CD8-positive, alpha-beta memory T cell (primary cell): ENCODE measurements at regions not wholly inside any gene's neighbourhood (a gene's known extent, or its start where the extent isn't known, plus 50 kb on each side); places are given as distances from the start of the nearest gene placed in this dataset.
"Not testable (repeated sequence)": the region's sequence is repeated elsewhere in the genome, so short reads cannot be mapped to it uniquely, and the experiment has no call there.

ENCODE experiments used
- CTCF ChIA-PET: fragments of 350-600 bp; sonication (Branson Sonifier 250); formaldehyde crosslinking; loops from one replicate; lab custom pipeline; 2021; ENCODE audit warnings: antibody characterized with exemption; lab: Charles Lee
- POLR2A ChIA-PET: fragments of 350-600 bp; sonication (Branson Sonifier 250); formaldehyde crosslinking; loops from one replicate; lab custom pipeline; 2021; ENCODE audit warnings: antibody characterized with exemption; lab: Charles Lee
- DNase-seq, 5 donors: peaks; one replicate each; pipeline versions ENCODE4 v3.0.0 to v3.0.0-alpha.2; 2020 to 2022; ENCODE audit warnings: mixed read lengths in 1 of 5
- H3K27ac ChIP-seq: one replicate; pipeline ENCODE4 v1.7.0; 2013; ENCODE audit warnings: low read depth, mild to moderate bottlenecking, low read length, moderate library complexity
- H3K27me3 ChIP-seq: 2 replicates; pipeline ENCODE4 v1.7.0; 2013; ENCODE audit warnings: low read length, mild to moderate bottlenecking; ENCODE audit not compliant: insufficient read depth, poor library complexity, severe bottlenecking
- H3K36me3 ChIP-seq: 2 replicates; pipeline ENCODE4 v1.7.0; 2013; ENCODE audit warnings: mild to moderate bottlenecking, low read length, moderate library complexity; ENCODE audit not compliant: insufficient read depth
- H3K4me1 ChIP-seq: 2 replicates; pipeline ENCODE4 v1.7.0; 2013; ENCODE audit warnings: mild to moderate bottlenecking, low read length, moderate library complexity; ENCODE audit not compliant: insufficient read depth
- H3K4me3 ChIP-seq: 2 replicates; pipeline ENCODE4 v1.7.0; 2013; ENCODE audit warnings: mild to moderate bottlenecking, low read length
- H3K9me3 ChIP-seq: 2 replicates; pipeline ENCODE4 v1.7.0; 2013; ENCODE audit warnings: mild to moderate bottlenecking, low read length
- H3K27ac Mint-ChIP-seq, 8 donors: one replicate each; pipeline ENCODE4 v1.8.0; 2020 to 2021; ENCODE audit warnings: mixed read lengths in 8 of 8, mild to moderate bottlenecking in 6 of 8, inconsistent platforms in 3 of 8, moderate library complexity in 3 of 8
- H3K27me3 Mint-ChIP-seq, 2 donors: one replicate each; pipeline ENCODE4 v1.8.0; 2020 to 2021; ENCODE audit warnings: mixed read lengths in 2 of 2, mild to moderate bottlenecking in 1 of 2, moderate library complexity in 1 of 2
- H3K36me3 Mint-ChIP-seq, 3 donors: one replicate each; pipeline ENCODE4 v1.8.0; 2020 to 2021; ENCODE audit warnings: mixed read lengths in 3 of 3, inconsistent platforms in 1 of 3, mild to moderate bottlenecking in 1 of 3
- H3K4me1 Mint-ChIP-seq, 3 donors: one replicate each; pipeline ENCODE4 v1.8.0; 2020 to 2021; ENCODE audit warnings: mixed read lengths in 3 of 3, inconsistent platforms in 1 of 3, mild to moderate bottlenecking in 1 of 3
- H3K4me3 Mint-ChIP-seq, 7 donors: one replicate each; pipeline ENCODE4 v1.8.0; 2020 to 2021; ENCODE audit warnings: mixed read lengths in 7 of 7, mild to moderate bottlenecking in 6 of 7, moderate library complexity in 4 of 7, inconsistent platforms in 2 of 7
- H3K9me3 Mint-ChIP-seq, 5 donors: one replicate each; pipeline ENCODE4 v1.8.0; 2020 to 2022; ENCODE audit warnings: mixed read lengths in 5 of 5, mild to moderate bottlenecking in 3 of 5, moderate library complexity in 2 of 5, inconsistent platforms in 1 of 5

DNA sequence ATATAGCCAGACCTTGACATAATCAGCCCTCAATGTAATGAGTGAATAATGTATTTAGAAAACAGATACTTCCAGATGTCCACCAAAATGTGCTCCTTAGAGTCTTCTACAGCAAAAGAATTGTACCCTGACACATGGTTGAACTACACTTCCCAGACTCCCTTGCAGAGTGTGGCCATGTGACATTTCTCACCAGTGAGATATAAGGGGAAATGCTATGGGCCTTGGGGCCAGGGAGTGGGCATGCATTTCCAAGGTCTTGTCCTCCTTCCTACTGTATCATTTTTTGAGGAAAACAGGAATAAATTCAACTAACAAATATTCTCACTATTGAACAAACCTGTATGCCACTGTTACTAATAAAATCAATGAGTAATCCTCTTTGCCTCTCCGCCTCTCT lies 211.4 kb upstream of the SMLR1 start:
- H3K27me3 ChIP-seq: no peaks in the 10 kb centered on the region
- Mint-ChIP-seq H3K4me3 (no peak overlapping the region), H3K27ac (no peak overlapping the region), H3K36me3 (no peaks in the 10 kb centered on the region), H3K27me3 (no peaks in the 10 kb centered on the region), H3K9me3 (no peaks in the 10 kb centered on the region), H3K4me1 (peaks cover 5 to 29% (median 26%) of the 10 kb centered on the region in 3 donors)
- H3K9me3 ChIP-seq: no peaks in the 10 kb centered on the region
- H3K36me3 ChIP-seq: no peaks in the 10 kb centered on the region
- H3K4me3 ChIP-seq: no peak overlapping the region
- ChIA-PET POLR2A (no interaction called here), CTCF (no interaction called here)
- no peak for DNase-seq
- H3K27ac ChIP-seq: no peak overlapping the region
- H3K4me1 ChIP-seq: no peaks in the 10 kb centered on the region

DNA sequence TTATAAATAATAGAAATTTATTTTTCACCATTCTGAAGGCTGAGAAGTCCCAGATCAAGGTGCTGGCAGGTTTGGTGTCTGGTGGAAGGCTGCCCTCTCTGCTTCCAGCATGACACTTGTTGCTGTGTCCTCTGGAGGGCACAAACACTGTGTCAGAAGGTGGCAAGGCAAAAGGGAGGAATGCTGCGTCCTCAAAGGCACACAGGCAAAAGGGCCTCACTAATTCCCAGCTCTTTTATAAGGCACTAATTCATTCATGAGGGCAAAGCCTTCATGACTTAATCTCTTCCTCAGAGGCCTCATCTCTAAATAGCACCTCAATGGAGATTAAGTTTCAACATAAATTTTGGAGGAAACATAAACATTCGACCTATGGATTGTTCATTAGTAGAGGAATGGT lies 209.5 kb upstream of the SMLR1 start:
- no peak overlapping the region for H3K27ac Mint-ChIP-seq
- no peak for DNase-seq
- H3K9me3 Mint-ChIP-seq: no peaks in the 10 kb centered on the region
- CTCF ChIA-PET: no interaction called here
- Histone ChIP-seq H3K9me3 (no peaks in the 10 kb centered on the region), H3K4me1 (no peaks in the 10 kb centered on the region), H3K4me3 (no peak overlapping the region), H3K27ac (no peak overlapping the region), H3K27me3 (no peaks in the 10 kb centered on the region), H3K36me3 (no peaks in the 10 kb centered on the region)
- H3K4me1 Mint-ChIP-seq: peaks cover 5 to 33% (median 29%) of the 10 kb centered on the region in 3 donors
- POLR2A ChIA-PET: no interaction called here
- no peaks in the 10 kb centered on the region for H3K36me3 Mint-ChIP-seq
- no peaks in the 10 kb centered on the region for H3K27me3 Mint-ChIP-seq
- no peak overlapping the region for H3K4me3 Mint-ChIP-seq

DNA sequence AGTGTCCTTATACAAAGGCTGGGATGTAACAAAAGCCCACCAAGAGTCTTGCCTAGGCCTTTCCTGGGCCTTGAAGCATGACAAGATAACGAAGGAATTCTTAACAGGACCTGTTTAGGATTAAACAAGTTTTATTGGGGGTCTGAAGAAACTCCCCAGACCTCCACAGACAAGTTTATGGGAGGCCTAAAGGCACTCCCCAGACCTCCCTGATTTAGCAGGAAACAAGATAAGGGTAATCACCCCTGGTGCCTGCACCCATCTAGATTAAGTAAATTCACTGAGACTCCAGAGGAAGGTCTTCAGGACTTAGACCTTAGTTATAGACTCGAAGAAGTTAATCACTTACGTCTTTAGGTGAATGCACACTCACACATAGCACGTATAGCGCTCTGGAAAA lies 208.4 kb upstream of the SMLR1 start:
- POLR2A ChIA-PET, DNase-seq, H3K27ac ChIP-seq, H3K4me3 ChIP-seq, CTCF ChIA-PET, H3K27me3 Mint-ChIP-seq, H3K36me3 ChIP-seq, H3K27ac Mint-ChIP-seq, H3K27me3 ChIP-seq, H3K4me1 ChIP-seq, H3K36me3 Mint-ChIP-seq, H3K4me3 Mint-ChIP-seq, H3K9me3 ChIP-seq: not testable (repeated sequence)
- H3K4me1 Mint-ChIP-seq: peaks cover 5 to 35% (median 29%) of the 10 kb centered on the region in 3 donors
- H3K9me3 Mint-ChIP-seq: peaks cover 0 to 11% (median 6%) of the 10 kb centered on the region in 5 donors

DNA sequence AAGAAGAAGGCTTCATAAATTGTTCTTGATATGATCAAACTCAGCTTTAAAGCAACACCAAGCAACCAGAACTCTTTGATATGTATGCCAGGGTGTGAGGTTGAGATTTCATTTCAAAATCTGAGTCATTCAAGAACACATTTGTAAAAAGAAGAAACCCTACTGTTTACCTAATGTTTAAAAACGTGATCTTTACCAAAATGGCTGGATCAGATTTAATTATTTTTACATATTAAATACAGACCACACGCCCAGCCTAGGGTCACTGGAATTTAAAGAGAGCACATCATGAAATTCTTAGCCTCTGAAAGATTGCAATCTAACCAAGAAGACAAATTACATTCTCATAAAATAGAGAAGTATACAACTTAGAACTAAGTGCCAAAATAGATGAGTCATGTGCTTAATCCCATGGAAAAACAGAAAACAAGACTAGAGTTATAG lies 206.8 kb upstream of the SMLR1 start:
- ChIA-PET POLR2A (no interaction called here), CTCF (interaction anchor here (1.0 kb wide), 1 partner anchor 215 kb away, joined by 3 read pairs; no protein-coding TSS in a partner anchor)
- Histone ChIP-seq H3K36me3 (no peaks in the 10 kb centered on the region), H3K27me3 (no peaks in the 10 kb centered on the region), H3K4me1 (no peaks in the 10 kb centered on the region), H3K4me3 (no peak overlapping the region), H3K9me3 (no peaks in the 10 kb centered on the region), H3K27ac (no peak overlapping the region)
- Mint-ChIP-seq H3K4me1 (peaks cover 5 to 32% (median 24%) of the 10 kb centered on the region in 3 donors), H3K36me3 (peaks cover 0 to 6% (median 2%) of the 10 kb centered on the region in 3 donors), H3K4me3 (no peak overlapping the region), H3K27ac (no peak overlapping the region), H3K9me3 (peaks cover 0 to 11% (median 6%) of the 10 kb centered on the region in 5 donors), H3K27me3 (no peaks in the 10 kb centered on the region)
- DNase-seq: no peak

DNA sequence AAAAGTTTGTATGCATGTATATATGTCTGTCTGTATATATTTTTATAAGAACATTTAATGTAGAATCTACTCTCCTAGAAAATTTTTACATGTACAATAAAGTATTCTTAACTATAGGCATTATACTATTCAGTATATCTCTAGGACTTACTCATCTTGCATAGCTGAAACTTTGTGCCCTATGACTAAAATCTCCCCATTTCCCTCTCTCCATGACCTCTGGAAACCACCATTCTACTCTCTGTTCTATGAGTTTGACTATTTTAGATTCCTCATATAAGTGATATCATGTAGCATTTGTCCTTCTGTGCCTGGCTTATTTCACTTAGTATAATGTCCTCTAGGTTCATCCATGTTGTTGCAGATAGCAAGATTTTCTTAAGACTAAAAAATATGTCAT lies 205.1 kb upstream of the SMLR1 start:
- Histone ChIP-seq H3K36me3 (no peaks in the 10 kb centered on the region), H3K4me1 (no peaks in the 10 kb centered on the region), H3K27me3 (no peaks in the 10 kb centered on the region), H3K27ac (no peak overlapping the region), H3K9me3 (no peaks in the 10 kb centered on the region), H3K4me3 (no peak overlapping the region)
- H3K36me3 Mint-ChIP-seq: peaks cover 0 to 9% (median 2%) of the 10 kb centered on the region in 3 donors
- H3K4me1 Mint-ChIP-seq: peaks cover 5 to 38% (median 33%) of the 10 kb centered on the region in 3 donors
- peaks cover 0 to 11% (median 6%) of the 10 kb centered on the region in 5 donors for H3K9me3 Mint-ChIP-seq
- CTCF ChIA-PET: no interaction called here
- POLR2A ChIA-PET: no interaction called here
- H3K27ac Mint-ChIP-seq: no peak overlapping the region
- peaks cover 0 to 3% of the 10 kb centered on the region in 2 donors for H3K27me3 Mint-ChIP-seq
- no peak overlapping the region for H3K4me3 Mint-ChIP-seq
- DNase-seq: no peak

DNA sequence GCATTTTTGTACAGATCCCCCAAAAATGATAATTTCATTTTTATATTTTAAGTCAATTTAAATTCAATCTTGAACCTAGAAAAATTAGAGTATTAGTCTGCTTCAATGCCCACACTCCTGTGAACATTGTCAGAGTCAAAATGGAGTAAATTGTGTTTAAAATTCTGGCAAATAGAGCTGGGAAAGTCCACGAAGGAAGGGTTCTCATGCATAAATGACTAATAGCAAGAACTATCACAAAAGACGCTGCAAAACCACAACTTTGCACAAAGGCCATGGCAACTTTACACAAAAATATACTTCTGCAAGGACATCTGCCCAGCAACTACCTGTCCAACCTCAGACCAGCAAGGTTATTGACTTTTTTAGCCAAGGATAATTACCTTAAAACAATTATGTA lies 203.2 kb upstream of the SMLR1 start:
- no peak overlapping the region for H3K4me3 ChIP-seq
- ChIA-PET POLR2A (no interaction called here), CTCF (no interaction called here)
- H3K4me1 ChIP-seq: no peaks in the 10 kb centered on the region
- H3K36me3 ChIP-seq: no peaks in the 10 kb centered on the region
- Mint-ChIP-seq H3K36me3 (peaks cover 0 to 9% (median 2%) of the 10 kb centered on the region in 3 donors), H3K27ac (no peak overlapping the region), H3K4me1 (peaks cover 5 to 38% (median 33%) of the 10 kb centered on the region in 3 donors), H3K27me3 (peaks cover 0 to 3% of the 10 kb centered on the region in 2 donors), H3K9me3 (peaks cover 0 to 11% (median 6%) of the 10 kb centered on the region in 5 donors), H3K4me3 (no peak overlapping the region)
- no peak for DNase-seq
- no peaks in the 10 kb centered on the region for H3K9me3 ChIP-seq
- H3K27me3 ChIP-seq: no peaks in the 10 kb centered on the region
- H3K27ac ChIP-seq: no peak overlapping the region

DNA sequence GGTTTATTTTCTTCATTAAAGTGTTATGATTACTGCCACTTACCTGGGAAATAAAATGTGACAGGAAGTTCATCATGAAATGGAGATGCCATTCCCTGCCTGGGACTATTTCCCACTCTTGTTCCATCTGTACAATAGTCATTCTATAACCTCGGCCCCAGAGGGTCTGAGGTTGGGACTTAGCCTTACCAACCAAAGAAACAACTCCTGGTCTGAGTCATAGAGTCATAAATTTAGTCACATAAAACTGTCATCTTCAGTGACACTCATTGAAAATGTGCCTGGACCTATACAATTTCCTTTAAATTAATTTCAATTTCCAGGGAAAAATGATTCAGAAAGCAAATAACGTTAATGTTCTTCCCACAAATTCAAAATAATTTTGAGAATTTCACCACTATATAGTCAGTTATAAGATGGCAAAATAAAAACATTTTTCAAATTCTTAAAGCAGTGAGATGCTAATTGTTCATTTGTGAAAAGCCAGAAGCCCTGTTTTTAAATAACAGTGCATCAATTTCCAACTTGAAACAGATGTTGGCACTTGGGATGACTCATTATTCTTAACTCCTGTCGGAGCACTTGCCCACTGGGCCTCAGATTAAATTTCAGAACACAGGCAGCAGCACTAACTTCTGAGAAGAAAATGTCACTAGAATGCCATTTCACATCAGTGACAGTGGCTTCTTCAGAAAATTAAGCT lies 201.2 kb upstream of the SMLR1 start:
- peaks cover 0 to 26% (median 25%) of the 10 kb centered on the region in 3 donors for H3K4me1 Mint-ChIP-seq
- H3K27me3 ChIP-seq: no peaks in the 10 kb centered on the region
- ChIA-PET CTCF (no interaction called here), POLR2A (no interaction called here)
- no peak overlapping the region for H3K4me3 ChIP-seq
- DNase-seq: no peak
- H3K9me3 Mint-ChIP-seq: peaks cover 0 to 11% (median 6%) of the 10 kb centered on the region in 5 donors
- H3K27me3 Mint-ChIP-seq: peaks cover 0 to 3% of the 10 kb centered on the region in 2 donors
- no peaks in the 10 kb centered on the region for H3K36me3 ChIP-seq
- H3K36me3 Mint-ChIP-seq: peaks cover 0 to 9% (median 2%) of the 10 kb centered on the region in 3 donors
- no peak overlapping the region for H3K27ac ChIP-seq
- no peak overlapping the region for H3K4me3 Mint-ChIP-seq
- H3K4me1 ChIP-seq: no peaks in the 10 kb centered on the region
- no peaks in the 10 kb centered on the region for H3K9me3 ChIP-seq
- no peak overlapping the region for H3K27ac Mint-ChIP-seq

DNA sequence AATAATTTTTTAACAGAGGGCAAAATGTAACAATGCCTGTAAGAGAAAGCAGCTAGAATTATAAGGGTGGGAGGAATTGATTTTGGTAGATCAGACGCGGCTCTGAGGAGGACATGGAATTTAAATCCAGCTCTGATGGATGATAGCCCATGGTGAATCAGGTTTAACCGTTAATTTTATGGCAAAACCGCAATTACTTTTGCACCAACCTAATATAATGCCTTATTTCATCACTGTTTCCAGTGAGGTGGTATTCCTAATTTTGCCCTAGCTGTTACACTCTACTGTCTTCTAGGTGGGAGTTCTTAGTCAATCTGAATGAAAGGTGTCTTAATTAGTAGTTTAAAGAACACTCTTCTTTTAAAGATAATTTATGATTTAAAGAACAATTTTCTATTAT lies 198.3 kb upstream of the SMLR1 start:
- ChIA-PET CTCF (no interaction called here), POLR2A (no interaction called here)
- Mint-ChIP-seq H3K4me3 (no peak overlapping the region), H3K4me1 (peaks cover 0 to 22% (median 16%) of the 10 kb centered on the region in 3 donors), H3K9me3 (no peaks in the 10 kb centered on the region), H3K27ac (no peak overlapping the region), H3K36me3 (peaks cover 0 to 3% (median 0%) of the 10 kb centered on the region in 3 donors), H3K27me3 (peaks cover 0 to 3% of the 10 kb centered on the region in 2 donors)
- no peaks in the 10 kb centered on the region for H3K4me1 ChIP-seq
- no peak overlapping the region for H3K4me3 ChIP-seq
- H3K9me3 ChIP-seq: no peaks in the 10 kb centered on the region
- H3K27ac ChIP-seq: no peak overlapping the region
- no peaks in the 10 kb centered on the region for H3K27me3 ChIP-seq
- no peaks in the 10 kb centered on the region for H3K36me3 ChIP-seq
- no peak for DNase-seq
